ENCODE measurements at regions not wholly inside any gene's neighbourhood (a gene's known extent, or its start where the extent isn't known, plus 50 kb on each side); places are given as distances from the start of the nearest gene placed in this dataset.

DNA sequence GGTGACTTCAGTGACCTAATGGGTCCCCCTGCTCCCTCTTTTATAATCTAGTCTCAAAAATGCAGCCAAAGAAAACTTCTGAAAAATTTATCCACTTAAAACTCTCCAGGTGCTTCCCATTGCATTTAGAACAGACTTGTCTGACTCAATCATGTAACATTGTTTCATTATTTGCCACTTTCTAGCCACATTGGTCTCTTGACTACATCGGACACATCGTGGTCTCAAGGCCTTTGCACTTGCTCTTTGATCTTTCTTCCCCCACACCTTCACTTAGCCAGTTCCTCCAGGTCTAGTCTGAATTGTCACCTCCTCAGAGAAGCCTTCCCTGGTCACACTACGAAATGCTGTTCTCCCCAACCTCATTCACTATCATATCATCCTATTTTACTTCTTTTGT is 97.0 kb upstream of the E2F8 start:
- Histone ChIP-seq H3F3A (replicated peaks; ENCODE audit: low read depth) (no peaks in the 10 kb centered on the region), H3K27me3 (ENCODE audit: insufficient read depth) (peaks cover 2% of the 10 kb centered on the region; the same call in 1 of the 2 replicates), H3K27ac (ENCODE audit: low read depth) (no peak overlapping the region), H4K20me1 (replicated peaks; ENCODE audit: insufficient read depth) (no peaks in the 10 kb centered on the region), H2AFZ (no peak overlapping the region), H3K4me1 (ENCODE audit: insufficient read depth) (no peaks in the 10 kb centered on the region), H3K9me2 (ENCODE audit: insufficient read depth) (no peaks in the 10 kb centered on the region), H3K79me2 (replicated peaks; ENCODE audit: insufficient read depth) (no peaks in the 10 kb centered on the region), H3K4me3 (no peak overlapping the region), H3K36me3 (ENCODE audit: insufficient read depth) (no peaks in the 10 kb centered on the region), H3K4me2 (no peak overlapping the region)
- no peaks in the 10 kb centered on the region for H3K36me3 Mint-ChIP-seq (ENCODE audit: low read depth)
- peaks cover 4% of the 10 kb centered on the region for H3K27me3 Mint-ChIP-seq (ENCODE audit: insufficient read depth, low read depth, poor library complexity)
- H3K4me1 Mint-ChIP-seq = no peaks in the 10 kb centered on the region; the same call in 2 of the 3 replicates
- no peak overlapping the region for H3K4me3 Mint-ChIP-seq
- no peak for TF ChIP-seq EZH2phosphoT487 (IDR thresholded peaks at IDR 0.05; ENCODE audit: unreplicated experiment)
- TF ChIP-seq, protein P1, sequence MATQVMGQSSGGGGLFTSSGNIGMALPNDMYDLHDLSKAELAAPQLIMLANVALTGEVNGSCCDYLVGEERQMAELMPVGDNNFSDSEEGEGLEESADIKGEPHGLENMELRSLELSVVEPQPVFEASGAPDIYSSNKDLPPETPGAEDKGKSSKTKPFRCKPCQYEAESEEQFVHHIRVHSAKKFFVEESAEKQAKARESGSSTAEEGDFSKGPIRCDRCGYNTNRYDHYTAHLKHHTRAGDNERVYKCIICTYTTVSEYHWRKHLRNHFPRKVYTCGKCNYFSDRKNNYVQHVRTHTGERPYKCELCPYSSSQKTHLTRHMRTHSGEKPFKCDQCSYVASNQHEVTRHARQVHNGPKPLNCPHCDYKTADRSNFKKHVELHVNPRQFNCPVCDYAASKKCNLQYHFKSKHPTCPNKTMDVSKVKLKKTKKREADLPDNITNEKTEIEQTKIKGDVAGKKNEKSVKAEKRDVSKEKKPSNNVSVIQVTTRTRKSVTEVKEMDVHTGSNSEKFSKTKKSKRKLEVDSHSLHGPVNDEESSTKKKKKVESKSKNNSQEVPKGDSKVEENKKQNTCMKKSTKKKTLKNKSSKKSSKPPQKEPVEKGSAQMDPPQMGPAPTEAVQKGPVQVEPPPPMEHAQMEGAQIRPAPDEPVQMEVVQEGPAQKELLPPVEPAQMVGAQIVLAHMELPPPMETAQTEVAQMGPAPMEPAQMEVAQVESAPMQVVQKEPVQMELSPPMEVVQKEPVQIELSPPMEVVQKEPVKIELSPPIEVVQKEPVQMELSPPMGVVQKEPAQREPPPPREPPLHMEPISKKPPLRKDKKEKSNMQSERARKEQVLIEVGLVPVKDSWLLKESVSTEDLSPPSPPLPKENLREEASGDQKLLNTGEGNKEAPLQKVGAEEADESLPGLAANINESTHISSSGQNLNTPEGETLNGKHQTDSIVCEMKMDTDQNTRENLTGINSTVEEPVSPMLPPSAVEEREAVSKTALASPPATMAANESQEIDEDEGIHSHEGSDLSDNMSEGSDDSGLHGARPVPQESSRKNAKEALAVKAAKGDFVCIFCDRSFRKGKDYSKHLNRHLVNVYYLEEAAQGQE (IDR thresholded peaks at IDR 0.05; ENCODE audit: unreplicated experiment) = no peak
- no peak for TF ChIP-seq EZH2 (IDR thresholded peaks at IDR 0.05; ENCODE audit: low read depth, unreplicated experiment)
- TF ChIP-seq, protein P2, sequence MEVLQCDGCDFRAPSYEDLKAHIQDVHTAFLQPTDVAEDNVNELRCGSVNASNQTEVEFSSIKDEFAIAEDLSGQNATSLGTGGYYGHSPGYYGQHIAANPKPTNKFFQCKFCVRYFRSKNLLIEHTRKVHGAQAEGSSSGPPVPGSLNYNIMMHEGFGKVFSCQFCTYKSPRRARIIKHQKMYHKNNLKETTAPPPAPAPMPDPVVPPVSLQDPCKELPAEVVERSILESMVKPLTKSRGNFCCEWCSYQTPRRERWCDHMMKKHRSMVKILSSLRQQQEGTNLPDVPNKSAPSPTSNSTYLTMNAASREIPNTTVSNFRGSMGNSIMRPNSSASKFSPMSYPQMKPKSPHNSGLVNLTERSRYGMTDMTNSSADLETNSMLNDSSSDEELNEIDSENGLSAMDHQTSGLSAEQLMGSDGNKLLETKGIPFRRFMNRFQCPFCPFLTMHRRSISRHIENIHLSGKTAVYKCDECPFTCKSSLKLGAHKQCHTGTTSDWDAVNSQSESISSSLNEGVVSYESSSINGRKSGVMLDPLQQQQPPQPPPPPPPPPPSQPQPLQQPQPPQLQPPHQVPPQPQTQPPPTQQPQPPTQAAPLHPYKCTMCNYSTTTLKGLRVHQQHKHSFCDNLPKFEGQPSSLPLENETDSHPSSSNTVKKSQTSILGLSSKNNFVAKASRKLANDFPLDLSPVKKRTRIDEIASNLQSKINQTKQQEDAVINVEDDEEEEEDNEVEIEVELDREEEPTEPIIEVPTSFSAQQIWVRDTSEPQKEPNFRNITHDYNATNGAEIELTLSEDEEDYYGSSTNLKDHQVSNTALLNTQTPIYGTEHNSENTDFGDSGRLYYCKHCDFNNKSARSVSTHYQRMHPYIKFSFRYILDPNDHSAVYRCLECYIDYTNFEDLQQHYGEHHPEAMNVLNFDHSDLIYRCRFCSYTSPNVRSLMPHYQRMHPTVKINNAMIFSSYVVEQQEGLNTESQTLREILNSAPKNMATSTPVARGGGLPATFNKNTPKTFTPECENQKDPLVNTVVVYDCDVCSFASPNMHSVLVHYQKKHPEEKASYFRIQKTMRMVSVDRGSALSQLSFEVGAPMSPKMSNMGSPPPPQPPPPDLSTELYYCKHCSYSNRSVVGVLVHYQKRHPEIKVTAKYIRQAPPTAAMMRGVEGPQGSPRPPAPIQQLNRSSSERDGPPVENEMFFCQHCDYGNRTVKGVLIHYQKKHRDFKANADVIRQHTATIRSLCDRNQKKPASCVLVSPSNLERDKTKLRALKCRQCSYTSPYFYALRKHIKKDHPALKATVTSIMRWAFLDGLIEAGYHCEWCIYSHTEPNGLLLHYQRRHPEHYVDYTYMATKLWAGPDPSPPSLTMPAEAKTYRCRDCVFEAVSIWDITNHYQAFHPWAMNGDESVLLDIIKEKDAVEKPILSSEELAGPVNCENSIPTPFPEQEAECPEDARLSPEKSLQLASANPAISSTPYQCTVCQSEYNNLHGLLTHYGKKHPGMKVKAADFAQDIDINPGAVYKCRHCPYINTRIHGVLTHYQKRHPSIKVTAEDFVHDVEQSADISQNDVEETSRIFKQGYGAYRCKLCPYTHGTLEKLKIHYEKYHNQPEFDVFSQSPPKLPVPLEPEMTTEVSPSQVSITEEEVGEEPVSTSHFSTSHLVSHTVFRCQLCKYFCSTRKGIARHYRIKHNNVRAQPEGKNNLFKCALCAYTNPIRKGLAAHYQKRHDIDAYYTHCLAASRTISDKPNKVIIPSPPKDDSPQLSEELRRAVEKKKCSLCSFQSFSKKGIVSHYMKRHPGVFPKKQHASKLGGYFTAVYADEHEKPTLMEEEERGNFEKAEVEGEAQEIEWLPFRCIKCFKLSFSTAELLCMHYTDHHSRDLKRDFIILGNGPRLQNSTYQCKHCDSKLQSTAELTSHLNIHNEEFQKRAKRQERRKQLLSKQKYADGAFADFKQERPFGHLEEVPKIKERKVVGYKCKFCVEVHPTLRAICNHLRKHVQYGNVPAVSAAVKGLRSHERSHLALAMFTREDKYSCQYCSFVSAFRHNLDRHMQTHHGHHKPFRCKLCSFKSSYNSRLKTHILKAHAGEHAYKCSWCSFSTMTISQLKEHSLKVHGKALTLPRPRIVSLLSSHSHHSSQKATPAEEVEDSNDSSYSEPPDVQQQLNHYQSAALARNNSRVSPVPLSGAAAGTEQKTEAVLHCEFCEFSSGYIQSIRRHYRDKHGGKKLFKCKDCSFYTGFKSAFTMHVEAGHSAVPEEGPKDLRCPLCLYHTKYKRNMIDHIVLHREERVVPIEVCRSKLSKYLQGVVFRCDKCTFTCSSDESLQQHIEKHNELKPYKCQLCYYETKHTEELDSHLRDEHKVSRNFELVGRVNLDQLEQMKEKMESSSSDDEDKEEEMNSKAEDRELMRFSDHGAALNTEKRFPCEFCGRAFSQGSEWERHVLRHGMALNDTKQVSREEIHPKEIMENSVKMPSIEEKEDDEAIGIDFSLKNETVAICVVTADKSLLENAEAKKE (CRISPR knock-in tag; IDR thresholded peaks at IDR 0.05) = no peak
- TF ChIP-seq, protein P3, sequence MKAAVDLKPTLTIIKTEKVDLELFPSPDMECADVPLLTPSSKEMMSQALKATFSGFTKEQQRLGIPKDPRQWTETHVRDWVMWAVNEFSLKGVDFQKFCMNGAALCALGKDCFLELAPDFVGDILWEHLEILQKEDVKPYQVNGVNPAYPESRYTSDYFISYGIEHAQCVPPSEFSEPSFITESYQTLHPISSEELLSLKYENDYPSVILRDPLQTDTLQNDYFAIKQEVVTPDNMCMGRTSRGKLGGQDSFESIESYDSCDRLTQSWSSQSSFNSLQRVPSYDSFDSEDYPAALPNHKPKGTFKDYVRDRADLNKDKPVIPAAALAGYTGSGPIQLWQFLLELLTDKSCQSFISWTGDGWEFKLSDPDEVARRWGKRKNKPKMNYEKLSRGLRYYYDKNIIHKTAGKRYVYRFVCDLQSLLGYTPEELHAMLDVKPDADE (IDR thresholded peaks at IDR 0.05) = no peak
- TF ChIP-seq STAT1 (IDR thresholded peaks at IDR 0.05; ENCODE audit: unreplicated experiment) = no peak
- TF ChIP-seq, protein P4, sequence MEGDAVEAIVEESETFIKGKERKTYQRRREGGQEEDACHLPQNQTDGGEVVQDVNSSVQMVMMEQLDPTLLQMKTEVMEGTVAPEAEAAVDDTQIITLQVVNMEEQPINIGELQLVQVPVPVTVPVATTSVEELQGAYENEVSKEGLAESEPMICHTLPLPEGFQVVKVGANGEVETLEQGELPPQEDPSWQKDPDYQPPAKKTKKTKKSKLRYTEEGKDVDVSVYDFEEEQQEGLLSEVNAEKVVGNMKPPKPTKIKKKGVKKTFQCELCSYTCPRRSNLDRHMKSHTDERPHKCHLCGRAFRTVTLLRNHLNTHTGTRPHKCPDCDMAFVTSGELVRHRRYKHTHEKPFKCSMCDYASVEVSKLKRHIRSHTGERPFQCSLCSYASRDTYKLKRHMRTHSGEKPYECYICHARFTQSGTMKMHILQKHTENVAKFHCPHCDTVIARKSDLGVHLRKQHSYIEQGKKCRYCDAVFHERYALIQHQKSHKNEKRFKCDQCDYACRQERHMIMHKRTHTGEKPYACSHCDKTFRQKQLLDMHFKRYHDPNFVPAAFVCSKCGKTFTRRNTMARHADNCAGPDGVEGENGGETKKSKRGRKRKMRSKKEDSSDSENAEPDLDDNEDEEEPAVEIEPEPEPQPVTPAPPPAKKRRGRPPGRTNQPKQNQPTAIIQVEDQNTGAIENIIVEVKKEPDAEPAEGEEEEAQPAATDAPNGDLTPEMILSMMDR (conservative IDR thresholded peaks at IDR 0.05; ENCODE audit: low read depth in 2 of 2) = no peak
- no peak overlapping the region for H3K27ac Mint-ChIP-seq
- no peak for DNase-seq (ENCODE audit: low spot score)
- no peak for ATAC-seq
- no peaks in the 10 kb centered on the region for H3K9me3 Mint-ChIP-seq
